HG03196 (cell line): ENCODE measurements at regions not wholly inside any gene's neighbourhood (a gene's known extent, or its start where the extent isn't known, plus 50 kb on each side); places are given as distances from the start of the nearest gene placed in this dataset.
"Not testable (repeated sequence)": the region's sequence is repeated elsewhere in the genome, so short reads cannot be mapped to it uniquely, and the experiment has no call there.

Experiments
- ATAC-seq: cut with Tn5 transposase; IDR thresholded peaks from one replicate; pipeline ENCODE4 v1.9.1; 2021; ENCODE audit not compliant: unreplicated experiment

- no peak for ATAC-seq
These were observed 308.3 kb downstream of the NR2F2 start for GRCh38 chr15:96638793-96639192.

GRCh38 chr15:96645796-96646195 lies 315.3 kb downstream of the NR2F2 start:
- ATAC-seq, result no peak

GRCh38 chr15:96648866-96649265 lies 318.4 kb downstream of the NR2F2 start:
- no peak for ATAC-seq

- ATAC-seq, result no peak
These were observed 326.6 kb downstream of the NR2F2 start for GRCh38 chr15:96657096-96657495.

- ATAC-seq, result not testable (repeated sequence)
These were observed 336.5 kb downstream of the NR2F2 start for GRCh38 chr15:96666979-96667378.

- no peak for ATAC-seq
These were observed 339.9 kb downstream of the NR2F2 start for GRCh38 chr15:96670389-96670788.

- ATAC-seq, result no peak
These were observed 342.1 kb downstream of the NR2F2 start for GRCh38 chr15:96672629-96673028.

GRCh38 chr15:96678386-96678785 lies 347.9 kb downstream of the NR2F2 start:
- no peak for ATAC-seq

GRCh38 chr15:96687388-96688107 lies 357.0 kb downstream of the NR2F2 start:
- ATAC-seq, result no peak

GRCh38 chr15:96690733-96691132 lies 360.2 kb downstream of the NR2F2 start:
- ATAC-seq, result no peak

- ATAC-seq, result no peak
These were observed 362.3 kb downstream of the NR2F2 start for GRCh38 chr15:96692826-96693225.

GRCh38 chr15:96693515-96693914 lies 363.0 kb downstream of the NR2F2 start:
- no peak for ATAC-seq

- no peak for ATAC-seq
These were observed 363.6 kb downstream of the NR2F2 start for GRCh38 chr15:96693990-96694517.

- no peak for ATAC-seq
These were observed 364.9 kb downstream of the NR2F2 start for GRCh38 chr15:96695426-96695825.

GRCh38 chr15:96699871-96700401 lies 369.4 kb downstream of the NR2F2 start:
- ATAC-seq, result no peak

GRCh38 chr15:96700555-96700954 lies 370.1 kb downstream of the NR2F2 start:
- ATAC-seq, result no peak

GRCh38 chr15:96701443-96701842 lies 370.9 kb downstream of the NR2F2 start:
- no peak for ATAC-seq

- no peak for ATAC-seq
These were observed 371.4 kb downstream of the NR2F2 start for GRCh38 chr15:96701877-96702276.

GRCh38 chr15:96702589-96702988 lies 372.1 kb downstream of the NR2F2 start:
- no peak for ATAC-seq

- no peak for ATAC-seq
These were observed 372.6 kb downstream of the NR2F2 start for GRCh38 chr15:96703091-96703490.

- ATAC-seq, result no peak
These were observed 373.5 kb downstream of the NR2F2 start for GRCh38 chr15:96703794-96704550.

GRCh38 chr15:96716075-96716474 lies 385.6 kb downstream of the NR2F2 start:
- no peak for ATAC-seq
